H1 (cell line): ENCODE measurements at regions not wholly inside any gene's neighbourhood (a gene's known extent, or its start where the extent isn't known, plus 50 kb on each side); places are given as distances from the start of the nearest gene placed in this dataset.

Experiments
- CTCF ChIA-PET: fragments of 300-600 bp; sonication (Branson Sonifier 250); formaldehyde crosslinking; loops from one replicate; lab custom pipeline; 2021; ENCODE audit not compliant: partially characterized antibody; lab: Charles Lee
- POLR2A ChIA-PET: fragments of 300-600 bp; sonication (Branson Sonifier 250); formaldehyde crosslinking; loops from one replicate; lab custom pipeline; 2021; ENCODE audit warnings: inconsistent platforms; ENCODE audit not compliant: partially characterized antibody; lab: Charles Lee
- DNase-seq, 2 experiments: peaks; one replicate each; pipeline versions ENCODE4 v3.0.0 to v3.0.0-alpha.2; 2010 to 2022; ENCODE audit warnings: low spot score in 2 of 2, low read depth in 1 of 2, mixed read lengths in 1 of 2
- FAIRE-seq: peaks from 2 replicates; lab custom pipeline; 2011; peaks lifted over from hg19 to GRCh38; lab: Jason Lieb, UNC
- H2AFZ ChIP-seq: 2 replicates; pipeline ENCODE4 v1.8.1; 2012; ENCODE audit warnings: low read length, inconsistent platforms
- H2AK5ac ChIP-seq: 2 replicates; pipeline ENCODE4 v1.6.1; 2013; ENCODE audit warnings: low read depth, low read length
- H2BK120ac ChIP-seq: replicated peaks from 2 replicates; pipeline ENCODE3; 2013; ENCODE audit warnings: low read depth, low read length, inconsistent platforms
- H2BK12ac ChIP-seq: 2 replicates; pipeline ENCODE4 v1.6.1; 2013; ENCODE audit warnings: low read depth, low read length
- H2BK15ac ChIP-seq: 2 replicates; pipeline ENCODE4 v1.6.1; 2013; ENCODE audit warnings: low read length
- H2BK20ac ChIP-seq: 2 replicates; pipeline ENCODE4 v1.6.1; 2013; ENCODE audit warnings: low read length
- H2BK5ac ChIP-seq: 2 replicates; pipeline ENCODE4 v1.6.1; 2013; ENCODE audit warnings: low read depth, low read length
- H3K14ac ChIP-seq: 2 replicates; pipeline ENCODE4 v1.6.1; 2013; ENCODE audit warnings: inconsistent platforms; ENCODE audit not compliant: insufficient read length
- H3K18ac ChIP-seq: 2 replicates; pipeline ENCODE4 v1.6.1; 2013; ENCODE audit warnings: low read length; ENCODE audit errors: extremely low read depth
- H3K23ac ChIP-seq: 2 replicates; pipeline ENCODE4 v1.6.1; 2013; ENCODE audit warnings: inconsistent platforms; ENCODE audit not compliant: insufficient read length
- H3K23me2 ChIP-seq: 2 replicates; pipeline ENCODE4 v1.6.1; 2013; ENCODE audit warnings: low read depth, low read length
- H3K27ac ChIP-seq: 2 replicates; pipeline ENCODE4 v1.6.1; 2011; ENCODE audit warnings: low read depth, low read length, inconsistent platforms
- H3K27me3 ChIP-seq, 4 experiments: replicated peaks in 1 of 4; 1 replicate in 1 of 4; 2 replicates in 3 of 4; pipeline versions ENCODE4 v1.6.1 to v1.8.1; 2011 to 2013; ENCODE audit warnings: low read length in 3 of 4, mild to moderate bottlenecking in 3 of 4, inconsistent platforms in 2 of 4, mixed read lengths in 2 of 4, moderate library complexity in 1 of 4; ENCODE audit not compliant: control insufficient read depth in 3 of 4, insufficient read depth in 3 of 4; ENCODE audit errors: extremely low read depth in 1 of 4
- H3K36me3 ChIP-seq, 4 experiments: 2 replicates each; pipeline versions ENCODE4 v1.6.1 to v1.8.1; 2011 to 2013; ENCODE audit warnings: mild to moderate bottlenecking in 4 of 4, low read length in 3 of 4, moderate library complexity in 2 of 4, control low read depth in 1 of 4, inconsistent platforms in 1 of 4; ENCODE audit not compliant: insufficient read depth in 4 of 4, control insufficient read depth in 2 of 4
- H3K4ac ChIP-seq: replicated peaks from 2 replicates; pipeline ENCODE3; 2013; ENCODE audit warnings: low read length, low read depth, mixed read lengths, inconsistent platforms; ENCODE audit not compliant: insufficient read length
- H3K4me1 ChIP-seq, 4 experiments: replicated peaks in 1 of 4; 1 replicate in 1 of 4; 2 replicates in 3 of 4; pipeline versions ENCODE4 v1.6.1 to v1.8.1; 2011 to 2013; ENCODE audit warnings: low read length in 3 of 4, inconsistent platforms in 2 of 4, mixed read lengths in 1 of 4; ENCODE audit not compliant: insufficient read depth in 4 of 4, control insufficient read depth in 3 of 4
- H3K4me2 ChIP-seq, 2 experiments: 2 replicates each; pipeline versions ENCODE4 v1.6.1 to v1.8.1; 2011 to 2013; ENCODE audit warnings: low read depth in 2 of 2, low read length in 2 of 2, control low read depth in 1 of 2, inconsistent platforms in 1 of 2, mild to moderate bottlenecking in 1 of 2; ENCODE audit not compliant: insufficient read depth in 1 of 2
- H3K4me3 ChIP-seq, 4 experiments: fragments of 200-600, 300-600 bp in 1 of 4; sonication (generic), shearing (Covaris generic), sonication (Bioruptor Twin) in 1 of 4; 2 replicates each; pipeline versions ENCODE4 v1.5.1 to v1.8.1; 2011 to 2016; ENCODE audit warnings: low read length in 4 of 4, low read depth in 3 of 4, control low read depth in 2 of 4, inconsistent platforms in 2 of 4, mild to moderate bottlenecking in 2 of 4, mixed read lengths in 1 of 4, moderate library complexity in 1 of 4; ENCODE audit not compliant: insufficient read depth in 2 of 4; ENCODE audit errors: extremely low read depth in 1 of 4
- H3K56ac ChIP-seq: replicated peaks from 2 replicates; pipeline ENCODE3; 2013; ENCODE audit warnings: low read depth, mild to moderate bottlenecking, mixed read lengths, low read length, inconsistent platforms; ENCODE audit not compliant: insufficient read length
- H3K79me1 ChIP-seq: 2 replicates; pipeline ENCODE4 v1.6.1; 2013; ENCODE audit warnings: low read depth, low read length, control low read depth
- H3K79me2 ChIP-seq, 2 experiments: 2 replicates each; pipeline versions ENCODE4 v1.6.1 to v1.8.1; 2012 to 2013; ENCODE audit warnings: low read length in 2 of 2, mild to moderate bottlenecking in 2 of 2, inconsistent platforms in 1 of 2; ENCODE audit not compliant: insufficient read depth in 2 of 2, control insufficient read depth in 1 of 2
- H3K9ac ChIP-seq, 4 experiments: replicated peaks in 1 of 4; 1 replicate in 1 of 4; 2 replicates in 3 of 4; pipeline versions ENCODE4 v1.6.1 to v1.8.1; 2011 to 2013; ENCODE audit warnings: low read depth in 3 of 4, low read length in 3 of 4, control low read depth in 2 of 4, mild to moderate bottlenecking in 2 of 4, moderate library complexity in 2 of 4, inconsistent platforms in 1 of 4; ENCODE audit errors: extremely low read depth in 1 of 4
- H3K9me3 ChIP-seq, 2 experiments: 2 replicates each; pipeline versions ENCODE4 v1.6.1 to v1.8.1; 2012 to 2013; ENCODE audit warnings: mild to moderate bottlenecking in 2 of 2, moderate library complexity in 2 of 2, control low read depth in 1 of 2, inconsistent platforms in 1 of 2, low read depth in 1 of 2, low read length in 1 of 2, mixed read lengths in 1 of 2; ENCODE audit not compliant: insufficient read depth in 2 of 2
- H4K20me1 ChIP-seq, 2 experiments: replicated peaks in 1 of 2; 2 replicates each; pipeline versions ENCODE3 to v1.8.1; 2011 to 2013; ENCODE audit warnings: inconsistent platforms in 2 of 2, low read length in 2 of 2, mild to moderate bottlenecking in 1 of 2; ENCODE audit not compliant: insufficient read depth in 2 of 2, control insufficient read depth in 1 of 2
- H4K5ac ChIP-seq: 2 replicates; pipeline ENCODE4 v1.6.1; 2013; ENCODE audit warnings: low read length, low read depth, mixed read lengths, inconsistent platforms; ENCODE audit not compliant: insufficient read length
- H4K8ac ChIP-seq: 2 replicates; pipeline ENCODE4 v1.8.0; 2013; ENCODE audit warnings: mild to moderate bottlenecking, moderate library complexity, low read length, inconsistent platforms; ENCODE audit not compliant: insufficient read depth; ENCODE audit errors: extremely low read depth
- H4K91ac ChIP-seq: replicated peaks from 2 replicates; pipeline ENCODE3; 2013; ENCODE audit warnings: low read length, mixed read lengths, inconsistent platforms; ENCODE audit not compliant: insufficient read length
- CHD1 ChIP-seq: IDR thresholded peaks from 2 replicates; pipeline ENCODE4 v1.6.1; 2012; ENCODE audit warnings: low read depth, low read length, improper control_type of control experiment
- CHD2 ChIP-seq: IDR thresholded peaks from 2 replicates; pipeline ENCODE4 v1.6.1; 2012; ENCODE audit warnings: low read length, improper control_type of control experiment
- CREB1 ChIP-seq: IDR thresholded peaks from 2 replicates; pipeline ENCODE4 v1.6.1; 2012; ENCODE audit warnings: inconsistent platforms
- JUND ChIP-seq: IDR thresholded peaks from 2 replicates; pipeline ENCODE4 v1.6.1; 2011; ENCODE audit warnings: mild to moderate bottlenecking, improper control_type of control experiment, low read length
- NANOG ChIP-seq: IDR thresholded peaks from 2 replicates; pipeline ENCODE4 v1.6.1; 2011; ENCODE audit warnings: low read length, low read depth, mild to moderate bottlenecking, inconsistent platforms; ENCODE audit not compliant: insufficient read depth, poor library complexity, severe bottlenecking
- NRF1 ChIP-seq: IDR thresholded peaks from 2 replicates; pipeline ENCODE4 v1.6.1; 2011; ENCODE audit warnings: mild to moderate bottlenecking, low read depth, low read length, improper control_type of control experiment
- RBBP5 ChIP-seq: IDR thresholded peaks from 2 replicates; pipeline ENCODE4 v1.7.1; 2012; ENCODE audit warnings: low read depth, mild to moderate bottlenecking, inconsistent platforms, low read length, moderate library complexity, borderline replicate concordance
- RFX5 ChIP-seq: IDR thresholded peaks from 2 replicates; pipeline ENCODE4 v1.6.1; 2011; ENCODE audit warnings: low read depth, low read length, improper control_type of control experiment, borderline replicate concordance
- SP4 ChIP-seq: IDR thresholded peaks from 2 replicates; pipeline ENCODE4 v1.6.1; 2012; ENCODE audit warnings: low read length, inconsistent platforms
- YY1 ChIP-seq: IDR thresholded peaks from 2 replicates; pipeline ENCODE4 v1.6.1; 2011; ENCODE audit warnings: low read depth, mild to moderate bottlenecking, low read length
- WGBS, 2 experiments: shearing (Covaris generic) in 1 of 2; methylation state at CpG; one replicate each; pipeline versions ENCODE4 v1.1.6 to v1.1.7; 2013 to 2015; ENCODE audit warnings: low lambda C conversion rate in 2 of 2, mixed read lengths in 2 of 2, inconsistent platforms in 1 of 2, low coverage in 1 of 2, missing lambda C conversion rate in 1 of 2; ENCODE audit not compliant: insufficient replicate concordance in 2 of 2, insufficient coverage in 1 of 2, insufficient read length in 1 of 2; ENCODE audit errors: extremely low coverage in 1 of 2, missing lambda C conversion rate in 1 of 2; 5-methylcytosine and 5-hydroxymethylcytosine counted together
- TF ChIP-seq, protein P1 (sequence below): IDR thresholded peaks from 2 replicates; pipeline ENCODE4 v1.6.1; 2011; ENCODE audit warnings: low read length, improper control_type of control experiment
- TF ChIP-seq, protein P2 (sequence below): IDR thresholded peaks from 2 replicates; pipeline ENCODE4 v1.6.1; 2012; ENCODE audit warnings: inconsistent platforms

DNA sequence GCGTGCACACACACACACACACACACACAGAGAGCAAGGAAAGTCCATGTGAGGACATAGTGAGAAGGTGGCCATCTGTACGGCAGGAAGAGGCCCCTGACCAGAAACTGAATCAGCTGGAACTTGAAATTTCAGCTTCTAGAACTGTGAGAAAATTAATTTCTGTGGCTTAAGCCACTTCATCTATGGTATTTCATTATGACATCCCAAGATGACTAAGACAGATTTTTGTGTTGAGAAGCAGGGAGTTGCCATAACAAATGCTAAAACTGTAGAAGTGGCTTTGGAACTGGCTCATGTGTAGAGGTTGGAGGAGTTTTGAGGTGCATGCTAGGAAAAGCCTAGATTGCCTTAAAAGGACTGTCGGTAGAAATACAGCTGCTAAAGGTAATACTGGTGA, 63.4 kb upstream of the ZBTB7C start:
- H3K4ac ChIP-seq, result no peak overlapping the region
- no peak for FAIRE-seq
- no peak overlapping the region for H2BK15ac ChIP-seq
- no peaks in the 10 kb centered on the region for H4K20me1 ChIP-seq
- no peak overlapping the region for H3K23ac ChIP-seq
- WGBS, 2 experiments, result 53% methylated on average over 3 of the region's 3 CpGs; no CpG with 5 or more reads in 1 of the 2 experiments
- H3K27me3 ChIP-seq, result no peaks in the 10 kb centered on the region
- POLR2A ChIA-PET, result no interaction called here
- H3K23me2 ChIP-seq, result no peaks in the 10 kb centered on the region
- H3K56ac ChIP-seq, result no peak overlapping the region
- TF ChIP-seq YY1, result no peak
- no peak for TF ChIP-seq SP4
- TF ChIP-seq, protein P1, sequence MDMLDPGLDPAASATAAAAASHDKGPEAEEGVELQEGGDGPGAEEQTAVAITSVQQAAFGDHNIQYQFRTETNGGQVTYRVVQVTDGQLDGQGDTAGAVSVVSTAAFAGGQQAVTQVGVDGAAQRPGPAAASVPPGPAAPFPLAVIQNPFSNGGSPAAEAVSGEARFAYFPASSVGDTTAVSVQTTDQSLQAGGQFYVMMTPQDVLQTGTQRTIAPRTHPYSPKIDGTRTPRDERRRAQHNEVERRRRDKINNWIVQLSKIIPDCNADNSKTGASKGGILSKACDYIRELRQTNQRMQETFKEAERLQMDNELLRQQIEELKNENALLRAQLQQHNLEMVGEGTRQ, result no peak
- no peak for TF ChIP-seq RFX5
- no peak for TF ChIP-seq RBBP5
- TF ChIP-seq CHD2, result no peak
- TF ChIP-seq, protein P2, sequence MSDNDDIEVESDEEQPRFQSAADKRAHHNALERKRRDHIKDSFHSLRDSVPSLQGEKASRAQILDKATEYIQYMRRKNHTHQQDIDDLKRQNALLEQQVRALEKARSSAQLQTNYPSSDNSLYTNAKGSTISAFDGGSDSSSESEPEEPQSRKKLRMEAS, result no peak
- no peak for TF ChIP-seq NRF1
- TF ChIP-seq NANOG, result no peak
- TF ChIP-seq JUND, result no peak
- no peak for TF ChIP-seq CREB1
- TF ChIP-seq CHD1, result no peak
- TF ChIP-seq, all 59 proteins: peak for 0
- Histone ChIP-seq H3K4me2 (no peak overlapping the region), H3K14ac (no peak overlapping the region), H3K79me2 (no peaks in the 10 kb centered on the region), H3K4me3 (no peak overlapping the region), H2BK120ac (no peak overlapping the region), H2BK5ac (no peak overlapping the region), H2AK5ac (no peak overlapping the region), H4K5ac (no peak overlapping the region), H2BK12ac (no peak overlapping the region), H2AFZ (no peak overlapping the region), H3K18ac (no peak overlapping the region), H3K36me3 (no peaks in the 10 kb centered on the region), H4K8ac (no peak overlapping the region), H2BK20ac (no peak overlapping the region), H3K9me3 (no peaks in the 10 kb centered on the region), H3K9ac (no peak overlapping the region), H3K4me1 (no peaks in the 10 kb centered on the region), H3K79me1 (no peaks in the 10 kb centered on the region), H3K27ac (no peak overlapping the region), H4K91ac (no peak overlapping the region)
- CTCF ChIA-PET, result interaction anchor here (0.7 to 2.2 kb wide), 8 partner anchors 14 to 523 kb away, joined by 3 to 7 read pairs (median 4); no protein-coding TSS in a partner anchor
- no peak for DNase-seq
